ENCODE measurements at regions not wholly inside any gene's neighbourhood (a gene's known extent, or its start where the extent isn't known, plus 50 kb on each side); places are given as distances from the start of the nearest gene placed in this dataset.

DNA sequence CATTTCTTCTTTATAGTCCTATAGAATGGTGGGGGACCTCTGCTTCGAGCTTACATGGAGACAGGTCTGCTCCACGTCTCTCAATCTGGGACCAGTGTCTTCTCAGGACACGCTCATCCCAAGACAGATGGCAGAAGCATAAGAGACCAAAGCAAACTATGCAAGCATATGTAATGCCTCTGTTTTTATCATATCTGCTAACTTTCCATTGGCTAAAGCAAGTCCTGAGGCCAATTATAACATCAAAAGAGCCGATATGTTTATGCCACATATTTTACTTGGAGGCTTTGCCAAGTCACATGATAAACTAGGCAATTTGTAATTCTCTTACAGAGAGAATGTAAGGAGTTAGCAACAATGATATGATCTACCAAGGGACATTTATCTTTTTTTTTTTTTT lies 102.6 kb upstream of the NRBF2 start:
- no peak for DNase-seq (ENCODE audit: low read depth in 1 of 2, low spot score in 1 of 2)
- in situ Hi-C loops (cut with HindIII; ENCODE audit: low pct_unique_long_range_greater_than_20kb, low sequenced_read_pairs), result no loop called here
- no peak for TF ChIP-seq JUND (IDR thresholded peaks at IDR 0.05; ENCODE audit: low read depth)

GRCh38 chr10:63027531-63027930 lies 105.6 kb upstream of the NRBF2 start:
- in situ Hi-C loops (cut with HindIII; ENCODE audit: low pct_unique_long_range_greater_than_20kb, low sequenced_read_pairs), result no loop called here
- no peak for DNase-seq (ENCODE audit: low read depth in 1 of 2, low spot score in 1 of 2)

GRCh38 chr10:63021225-63021624 lies 111.9 kb upstream of the NRBF2 start:
- in situ Hi-C loops (cut with HindIII; ENCODE audit: low pct_unique_long_range_greater_than_20kb, low sequenced_read_pairs), result no loop called here
- no peak for TF ChIP-seq JUND (IDR thresholded peaks at IDR 0.05; ENCODE audit: low read depth)
- no peak for DNase-seq (ENCODE audit: low read depth in 1 of 2, low spot score in 1 of 2)

More at GRCh38 chr10:63027531-63027930, 105.6 kb upstream of the NRBF2 start:
- TF ChIP-seq JUND (IDR thresholded peaks at IDR 0.05; ENCODE audit: low read depth), result no peak

DNA sequence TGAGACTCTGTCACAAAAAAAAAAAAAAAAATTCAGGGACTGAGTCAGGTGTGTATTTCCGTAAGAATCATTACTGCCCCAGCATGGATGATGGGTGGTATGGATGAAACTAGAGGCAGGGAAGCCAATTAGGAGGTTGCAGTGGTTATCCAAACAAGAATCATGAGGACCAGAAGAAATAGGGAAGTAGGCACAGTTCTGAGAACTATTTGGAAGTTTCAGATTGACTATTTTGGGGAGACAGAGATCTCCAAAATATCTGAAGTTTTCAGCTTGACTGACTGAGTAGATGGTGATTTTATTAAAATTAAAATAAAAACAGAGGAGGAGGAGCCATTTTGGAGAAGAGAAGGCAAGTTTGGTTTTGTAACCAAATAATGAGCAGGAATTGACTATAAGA lies 119.4 kb upstream of the NRBF2 start:
- TF ChIP-seq JUND (IDR thresholded peaks at IDR 0.05; ENCODE audit: low read depth), result no peak
- DNase-seq (ENCODE audit: low read depth in 1 of 2, low spot score in 1 of 2), result no peak
- in situ Hi-C loops (cut with HindIII; ENCODE audit: low pct_unique_long_range_greater_than_20kb, low sequenced_read_pairs), result no loop called here

GRCh38 chr10:63012623-63013022 lies 120.5 kb upstream of the NRBF2 start:
- DNase-seq (ENCODE audit: low read depth in 1 of 2, low spot score in 1 of 2), result no peak
- in situ Hi-C loops (cut with HindIII; ENCODE audit: low pct_unique_long_range_greater_than_20kb, low sequenced_read_pairs), result no loop called here
- no peak for TF ChIP-seq JUND (IDR thresholded peaks at IDR 0.05; ENCODE audit: low read depth)

DNA sequence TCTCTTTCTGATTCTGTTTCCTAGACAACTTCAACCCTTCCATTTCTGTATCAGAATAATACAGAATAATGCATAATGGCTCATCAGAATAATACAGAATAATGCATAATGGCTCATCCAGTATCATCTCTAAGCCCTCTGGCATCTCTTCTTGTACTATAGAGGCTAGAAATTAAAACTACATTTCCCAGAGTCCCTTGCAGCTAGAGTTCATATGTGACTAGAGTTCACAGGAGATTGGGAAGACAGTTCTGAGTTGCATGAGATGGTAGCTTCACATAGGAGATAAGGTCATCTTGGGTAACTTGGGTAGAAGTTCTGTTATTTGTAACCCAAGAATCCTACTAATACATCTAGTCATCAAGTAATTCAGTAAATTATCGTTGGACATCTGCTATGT lies 122.9 kb upstream of the NRBF2 start:
- no peak for DNase-seq (ENCODE audit: low read depth in 1 of 2, low spot score in 1 of 2)
- TF ChIP-seq JUND (IDR thresholded peaks at IDR 0.05; ENCODE audit: low read depth), result no peak
- in situ Hi-C loops (cut with HindIII; ENCODE audit: low pct_unique_long_range_greater_than_20kb, low sequenced_read_pairs), result no loop called here

GRCh38 chr10:63008491-63008890 lies 124.6 kb upstream of the NRBF2 start:
- in situ Hi-C loops (cut with HindIII; ENCODE audit: low pct_unique_long_range_greater_than_20kb, low sequenced_read_pairs), result no loop called here
- no peak for DNase-seq (ENCODE audit: low read depth in 1 of 2, low spot score in 1 of 2)
- TF ChIP-seq JUND (IDR thresholded peaks at IDR 0.05; ENCODE audit: low read depth), result no peak

- in situ Hi-C loops (cut with HindIII; ENCODE audit: low pct_unique_long_range_greater_than_20kb, low sequenced_read_pairs), result no loop called here
- peak in 1 of 2 experiments; percentile 17 for DNase-seq (ENCODE audit: low read depth in 1 of 2, low spot score in 1 of 2)
- no peak for TF ChIP-seq JUND (IDR thresholded peaks at IDR 0.05; ENCODE audit: low read depth)
These were observed 126.0 kb upstream of the NRBF2 start for GRCh38 chr10:63007112-63007511.

DNA sequence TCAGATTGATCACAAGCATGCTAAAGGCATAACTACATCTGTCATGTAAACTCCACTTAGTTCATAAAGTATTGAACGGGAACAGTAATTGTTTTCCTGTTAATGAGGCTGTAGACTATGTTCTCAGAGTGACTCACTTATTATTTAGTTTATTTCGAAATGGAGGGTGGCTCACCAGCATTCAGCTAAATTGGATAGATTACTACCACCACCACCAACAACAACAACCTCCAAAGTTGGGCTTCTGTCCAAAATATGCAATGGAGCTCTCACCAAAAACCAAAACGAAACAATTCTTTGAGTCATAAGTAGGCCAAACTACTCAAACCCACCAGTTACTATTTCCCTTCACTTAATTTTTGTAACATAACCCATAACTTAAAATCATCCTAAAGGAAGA lies 127.9 kb upstream of the NRBF2 start:
- no peak for DNase-seq (ENCODE audit: low read depth in 1 of 2, low spot score in 1 of 2)
- in situ Hi-C loops (cut with HindIII; ENCODE audit: low pct_unique_long_range_greater_than_20kb, low sequenced_read_pairs), result no loop called here
- TF ChIP-seq JUND (IDR thresholded peaks at IDR 0.05; ENCODE audit: low read depth), result no peak

DNA sequence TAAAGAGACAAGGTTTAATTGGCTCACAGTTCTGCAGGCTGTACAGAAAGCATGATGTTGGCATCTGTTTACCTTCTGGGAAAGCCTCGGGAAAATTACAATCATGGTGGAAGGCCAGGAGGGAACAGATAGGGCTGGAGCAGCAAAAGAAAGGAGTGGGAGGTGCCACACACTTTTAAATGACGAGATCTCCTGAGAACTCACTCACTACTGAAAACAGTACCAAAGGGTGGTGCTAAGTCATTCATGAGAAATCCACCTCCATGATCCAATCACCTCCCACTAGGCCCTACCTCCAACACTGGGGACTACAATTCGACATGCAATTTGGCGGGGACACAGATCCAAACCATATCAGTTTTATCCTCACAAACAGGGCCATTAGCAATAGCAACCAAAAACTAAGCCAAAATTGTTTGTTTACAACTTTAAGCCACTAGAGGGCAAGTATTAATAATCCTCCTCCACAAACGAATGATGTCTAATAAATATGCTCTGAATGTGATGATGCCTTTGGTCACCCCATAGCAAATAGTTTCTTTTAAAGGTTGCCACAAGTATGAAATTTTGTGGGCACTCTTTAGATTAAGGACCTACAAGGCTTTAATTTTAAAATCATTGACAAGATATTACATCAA lies 129.2 kb upstream of the NRBF2 start:
- TF ChIP-seq JUND (IDR thresholded peaks at IDR 0.05; ENCODE audit: low read depth), result no peak
- in situ Hi-C loops (cut with HindIII; ENCODE audit: low pct_unique_long_range_greater_than_20kb, low sequenced_read_pairs), result no loop called here
- DNase-seq (ENCODE audit: low read depth in 1 of 2, low spot score in 1 of 2), result peak; percentile 13 to 28

DNA sequence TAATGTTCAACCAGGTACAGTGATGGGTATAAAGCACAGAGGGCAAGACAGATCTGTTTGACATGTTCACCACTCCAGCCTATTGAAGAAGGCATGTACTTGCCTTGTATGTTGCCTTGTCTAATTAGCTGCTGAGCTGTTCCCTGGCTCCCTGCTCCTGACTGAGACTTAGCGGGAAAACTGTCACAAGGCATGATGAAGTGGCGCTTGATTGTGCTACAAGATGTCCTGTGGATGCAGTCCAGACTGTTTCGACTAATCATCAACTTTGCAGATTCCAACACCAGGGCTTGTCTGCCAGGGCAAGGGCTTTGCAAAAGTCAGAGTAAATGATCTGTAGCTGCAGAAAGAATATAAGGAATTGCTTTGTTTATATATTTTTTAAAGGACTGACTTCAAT lies 136.2 kb upstream of the NRBF2 start:
- no peak for DNase-seq (ENCODE audit: low read depth in 1 of 2, low spot score in 1 of 2)
- no peak for TF ChIP-seq JUND (IDR thresholded peaks at IDR 0.05; ENCODE audit: low read depth)
- in situ Hi-C loops (cut with HindIII; ENCODE audit: low pct_unique_long_range_greater_than_20kb, low sequenced_read_pairs), result no loop called here

DNA sequence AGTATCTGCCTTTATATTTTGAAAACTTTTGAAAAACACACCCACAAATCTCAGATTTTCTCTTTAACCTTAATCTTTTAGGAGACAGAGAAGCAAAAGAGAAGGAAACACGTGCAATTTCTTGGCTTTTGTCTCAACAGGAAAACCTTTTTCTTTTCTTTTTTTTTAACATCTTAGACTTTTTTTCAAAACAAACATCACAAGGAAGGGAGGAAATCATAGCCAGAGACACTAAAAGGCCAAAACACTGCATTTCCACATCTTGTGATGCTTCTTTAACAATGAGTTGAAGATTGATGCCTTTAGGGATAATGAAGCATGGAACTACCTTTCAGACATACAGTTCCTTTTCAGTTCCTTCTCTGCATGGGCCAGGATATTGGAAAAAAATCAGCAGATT lies 136.6 kb upstream of the NRBF2 start:
- in situ Hi-C loops (cut with HindIII; ENCODE audit: low pct_unique_long_range_greater_than_20kb, low sequenced_read_pairs), result no loop called here
- no peak for TF ChIP-seq JUND (IDR thresholded peaks at IDR 0.05; ENCODE audit: low read depth)
- no peak for DNase-seq (ENCODE audit: low read depth in 1 of 2, low spot score in 1 of 2)

- TF ChIP-seq JUND (IDR thresholded peaks at IDR 0.05; ENCODE audit: low read depth), result no peak
- no peak for DNase-seq (ENCODE audit: low read depth in 1 of 2, low spot score in 1 of 2)
- in situ Hi-C loops (cut with HindIII; ENCODE audit: low pct_unique_long_range_greater_than_20kb, low sequenced_read_pairs), result no loop called here
These were observed 140.0 kb upstream of the NRBF2 start for GRCh38 chr10:62993121-62993520.

DNA sequence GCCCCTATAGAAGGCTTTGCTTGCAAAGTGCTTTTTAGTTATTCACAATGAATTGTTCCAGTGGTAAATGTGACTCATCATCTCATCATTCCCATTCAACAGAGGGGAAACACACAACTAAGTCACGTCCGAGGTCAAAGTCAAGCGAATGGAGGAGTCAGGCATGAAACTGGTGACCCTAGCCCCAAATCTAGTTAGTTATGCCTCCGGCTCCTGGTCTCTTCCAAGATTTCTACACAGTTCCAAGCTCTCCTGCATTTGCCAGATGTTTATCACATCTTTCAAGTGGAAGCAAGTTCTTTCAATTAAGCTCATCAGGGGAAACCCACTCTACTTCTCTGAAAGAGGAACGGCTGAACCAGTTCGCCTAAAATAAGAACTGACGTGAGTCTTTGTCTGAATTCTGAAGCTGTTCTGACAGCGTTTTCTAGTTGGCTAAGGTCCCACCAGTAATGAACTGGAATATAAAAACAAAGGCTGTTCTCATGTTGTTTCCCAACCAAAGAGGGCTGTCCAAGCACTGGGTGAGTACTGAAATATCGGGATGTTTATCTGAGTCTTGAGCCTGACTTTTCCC lies 140.9 kb upstream of the NRBF2 start:
- in situ Hi-C loops (cut with HindIII; ENCODE audit: low pct_unique_long_range_greater_than_20kb, low sequenced_read_pairs), result no loop called here
- no peak for TF ChIP-seq JUND (IDR thresholded peaks at IDR 0.05; ENCODE audit: low read depth)
- DNase-seq (ENCODE audit: low read depth in 1 of 2, low spot score in 1 of 2), result no peak

All from T47D (cell line).